Nephron progenitor cell (in vitro differentiated cells): ENCODE measurements at regions not wholly inside any gene's neighbourhood (a gene's known extent, or its start where the extent isn't known, plus 50 kb on each side); places are given as distances from the start of the nearest gene placed in this dataset.

Experiments
- DNase-seq: peaks from one replicate; pipeline ENCODE4 v3.0.0; 2021
- H3K27ac Mint-ChIP-seq: 2 replicates; pipeline ENCODE4 v1.8.0; 2021; ENCODE audit warnings: mild to moderate bottlenecking, moderate library complexity, mixed read lengths
- H3K27me3 Mint-ChIP-seq: 2 replicates; pipeline ENCODE4 v1.8.0; 2021; ENCODE audit warnings: mild to moderate bottlenecking, low read depth, mixed read lengths; ENCODE audit not compliant: poor library complexity
- H3K36me3 Mint-ChIP-seq: 2 replicates; pipeline ENCODE4 v1.8.0; 2021; ENCODE audit warnings: low read depth, mixed read lengths
- H3K4me1 Mint-ChIP-seq: 2 replicates; pipeline ENCODE4 v1.8.0; 2021; ENCODE audit warnings: mixed read lengths
- H3K4me3 Mint-ChIP-seq: 2 replicates; pipeline ENCODE4 v1.8.0; 2021; ENCODE audit warnings: mild to moderate bottlenecking, moderate library complexity, mixed read lengths
- H3K9me3 Mint-ChIP-seq: 2 replicates; pipeline ENCODE4 v1.8.0; 2021; ENCODE audit warnings: mild to moderate bottlenecking, moderate library complexity, mixed read lengths
- CTCF ChIP-seq: fragments of 200-600 bp; sonication (generic); IDR thresholded peaks from 2 replicates; pipeline ENCODE4 v1.5.0; 2021; ENCODE audit warnings: antibody characterized with exemption

DNA sequence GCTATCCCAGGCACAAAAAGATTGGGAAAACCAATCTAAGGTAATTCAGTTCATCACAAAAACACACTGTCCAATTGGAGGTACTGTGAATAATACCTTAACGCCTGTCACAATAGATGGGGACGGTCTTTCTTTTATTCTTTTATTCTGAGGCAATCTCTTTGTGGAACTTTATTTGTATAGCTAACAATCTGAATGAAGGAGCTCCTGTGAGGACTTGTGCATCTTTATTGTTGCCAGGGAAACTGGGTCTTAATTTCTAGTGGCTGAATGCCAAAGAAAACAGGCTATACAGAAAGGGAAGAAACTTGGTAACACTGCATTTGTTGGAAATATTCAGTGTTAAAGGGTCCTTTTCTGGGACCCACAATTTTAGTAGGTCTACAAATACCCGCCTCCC, 546.9 kb upstream of the C9orf72 start:
- no peaks in the 10 kb centered on the region for H3K4me1 Mint-ChIP-seq
- no peak for DNase-seq
- TF ChIP-seq CTCF: no peak
- H3K27me3 Mint-ChIP-seq: no peaks in the 10 kb centered on the region
- H3K36me3 Mint-ChIP-seq: no peaks in the 10 kb centered on the region
- no peak overlapping the region for H3K27ac Mint-ChIP-seq
- peaks cover 5% of the 10 kb centered on the region for H3K9me3 Mint-ChIP-seq
- H3K4me3 Mint-ChIP-seq: no peak overlapping the region

DNA sequence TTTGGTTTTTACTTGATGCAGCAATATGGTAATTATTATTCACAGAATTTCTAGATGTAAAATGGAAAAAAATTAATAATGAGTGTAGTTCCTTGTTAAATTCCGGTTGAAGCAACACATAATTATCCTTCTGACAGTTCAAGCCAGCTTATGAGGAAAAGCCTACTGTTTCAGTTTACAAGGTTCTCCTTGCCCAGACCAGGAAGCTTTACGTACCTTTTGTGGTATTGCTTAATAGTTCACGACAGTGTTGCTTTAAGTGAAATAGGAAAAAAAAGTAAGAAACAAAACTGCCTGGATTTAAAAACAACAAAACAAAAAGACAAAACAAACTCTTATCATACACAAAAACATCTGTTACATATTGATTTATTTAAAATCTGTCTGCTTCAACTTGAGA, 547.3 kb upstream of the C9orf72 start:
- H3K9me3 Mint-ChIP-seq: peaks cover 5% of the 10 kb centered on the region
- no peaks in the 10 kb centered on the region for H3K27me3 Mint-ChIP-seq
- no peak for DNase-seq
- no peaks in the 10 kb centered on the region for H3K4me1 Mint-ChIP-seq
- no peak for TF ChIP-seq CTCF
- H3K36me3 Mint-ChIP-seq: no peaks in the 10 kb centered on the region
- no peak overlapping the region for H3K4me3 Mint-ChIP-seq
- no peak overlapping the region for H3K27ac Mint-ChIP-seq

DNA sequence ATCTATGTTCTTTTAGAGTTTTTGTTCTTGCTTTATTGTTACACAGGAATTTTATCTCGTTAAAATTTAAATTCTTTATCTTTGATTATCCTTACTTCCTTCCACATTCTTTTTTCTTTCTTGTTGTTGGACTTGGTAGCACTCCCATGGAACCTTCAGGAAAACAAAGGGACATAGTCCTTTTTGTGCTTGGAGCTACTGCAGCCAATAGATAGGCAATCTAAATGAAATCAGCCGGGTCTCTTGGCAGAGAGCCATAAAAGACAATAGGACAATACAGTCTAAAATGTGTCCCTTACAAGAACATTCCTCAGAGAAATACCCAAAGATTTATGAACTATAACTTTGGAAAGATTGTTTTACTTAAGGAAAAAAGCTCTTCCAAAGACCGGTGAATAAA, 548.1 kb upstream of the C9orf72 start:
- no peak overlapping the region for H3K4me3 Mint-ChIP-seq
- no peak overlapping the region for H3K27ac Mint-ChIP-seq

GRCh38 chr9:28124917-28125316, 551.6 kb upstream of the C9orf72 start:
- Mint-ChIP-seq H3K36me3 (no peaks in the 10 kb centered on the region), H3K9me3 (no peaks in the 10 kb centered on the region), H3K27me3 (no peaks in the 10 kb centered on the region), H3K4me1 (no peaks in the 10 kb centered on the region), H3K4me3 (no peak overlapping the region), H3K27ac (no peak overlapping the region)
- TF ChIP-seq CTCF: no peak
- DNase-seq: no peak

More for the DNA sequence above, 548.1 kb upstream of the C9orf72 start:
- Mint-ChIP-seq H3K36me3 (no peaks in the 10 kb centered on the region), H3K4me1 (no peaks in the 10 kb centered on the region), H3K27me3 (no peaks in the 10 kb centered on the region), H3K9me3 (peaks cover 5% of the 10 kb centered on the region)
- no peak for TF ChIP-seq CTCF
- no peak for DNase-seq

GRCh38 chr9:28127101-28127500, 553.8 kb upstream of the C9orf72 start:
- H3K36me3 Mint-ChIP-seq: no peaks in the 10 kb centered on the region
- no peak for TF ChIP-seq CTCF

GRCh38 chr9:28134446-28134976, 561.2 kb upstream of the C9orf72 start:
- no peak for TF ChIP-seq CTCF
- H3K36me3 Mint-ChIP-seq: no peaks in the 10 kb centered on the region
- no peak overlapping the region for H3K27ac Mint-ChIP-seq
- H3K9me3 Mint-ChIP-seq: no peaks in the 10 kb centered on the region
- DNase-seq: no peak
- no peak overlapping the region for H3K4me3 Mint-ChIP-seq
- no peaks in the 10 kb centered on the region for H3K4me1 Mint-ChIP-seq
- H3K27me3 Mint-ChIP-seq: no peaks in the 10 kb centered on the region

More at GRCh38 chr9:28127101-28127500, 553.8 kb upstream of the C9orf72 start:
- no peak for DNase-seq
- Mint-ChIP-seq H3K4me3 (no peak overlapping the region), H3K9me3 (no peaks in the 10 kb centered on the region), H3K27ac (no peak overlapping the region), H3K4me1 (no peaks in the 10 kb centered on the region), H3K27me3 (no peaks in the 10 kb centered on the region)
